NCI-H1694 treated with DMSO at 0.1 percent for 48 hours (cell line): ENCODE measurements at regions not wholly inside any gene's neighbourhood (a gene's known extent, or its start where the extent isn't known, plus 50 kb on each side); places are given as distances from the start of the nearest gene placed in this dataset.
"Not testable (repeated sequence)": the region's sequence is repeated elsewhere in the genome, so short reads cannot be mapped to it uniquely, and the experiment has no call there.

Experiments used
- DNase-seq: peaks from one replicate; lab custom pipeline; 2025; lab: John Stamatoyannopoulos, UW

- not testable (repeated sequence) for DNase-seq
Observed at GRCh38 chr14:48260394-48261295, 585.2 kb upstream of the MDGA2 start.

DNA sequence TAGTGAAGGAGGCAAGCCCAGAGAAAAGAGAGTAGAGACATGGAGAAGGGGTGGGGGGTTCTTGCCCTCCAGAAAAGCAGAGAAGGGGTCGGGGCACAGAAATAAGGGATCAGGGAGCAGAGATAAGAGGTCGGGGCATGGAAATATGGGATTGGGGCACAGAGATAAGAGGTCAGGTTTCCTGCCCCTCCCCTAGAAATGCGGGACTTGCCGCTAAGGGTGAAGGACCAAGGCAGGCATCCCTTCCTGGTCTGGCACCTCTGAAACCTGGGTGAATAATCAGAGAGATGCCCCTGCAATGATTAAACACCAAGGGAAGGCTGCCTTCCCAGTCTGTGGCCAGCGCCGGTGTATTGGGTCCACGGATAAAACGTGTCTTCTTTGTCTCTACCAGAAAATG lies 584.5 kb upstream of the MDGA2 start:
- not testable (repeated sequence) for DNase-seq

GRCh38 chr14:48259232-48259631 lies 583.8 kb upstream of the MDGA2 start:
- DNase-seq: not testable (repeated sequence)

DNA sequence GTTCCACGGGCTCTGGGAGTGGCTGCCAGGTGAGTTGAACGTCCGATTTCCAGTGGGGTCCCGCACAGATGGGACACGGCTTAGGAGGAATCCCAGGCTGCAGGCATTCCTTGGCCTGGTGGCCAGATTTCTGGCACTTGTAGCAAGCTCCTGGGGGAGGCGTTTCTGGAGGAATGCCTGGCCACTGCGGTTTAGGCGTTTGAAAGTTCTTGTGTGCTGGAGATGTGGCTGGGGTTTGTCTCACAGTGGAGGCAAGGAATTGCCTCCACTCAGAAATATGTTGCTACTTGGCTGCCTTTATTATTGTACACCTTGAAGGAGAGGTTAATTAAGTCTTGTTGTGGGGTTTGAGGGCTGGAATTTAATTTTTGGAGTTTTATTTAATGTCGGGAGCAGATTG lies 583.3 kb upstream of the MDGA2 start:
- DNase-seq: not testable (repeated sequence)

GRCh38 chr14:48253020-48253419 lies 577.6 kb upstream of the MDGA2 start:
- no peak for DNase-seq

GRCh38 chr14:48251290-48251689 lies 575.9 kb upstream of the MDGA2 start:
- DNase-seq: no peak

DNA sequence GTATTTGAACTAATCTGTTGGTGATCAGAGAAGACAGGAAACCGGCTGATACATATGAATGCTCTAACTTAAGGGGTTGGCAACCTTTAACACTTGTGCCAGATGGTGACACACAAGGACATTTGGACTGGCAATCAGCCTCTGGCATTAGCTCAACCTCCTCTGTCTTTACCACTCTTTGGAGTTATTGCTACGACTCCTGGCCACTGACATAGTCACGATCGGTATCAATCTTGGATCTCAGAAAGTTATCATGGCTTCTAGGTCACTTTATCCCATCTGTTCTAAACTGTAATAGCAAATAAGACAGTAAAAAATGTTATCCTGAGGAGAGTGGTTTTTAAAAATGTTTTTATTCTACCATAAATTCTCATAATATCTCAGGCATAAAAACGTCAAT lies 575.2 kb upstream of the MDGA2 start:
- no peak for DNase-seq

GRCh38 chr14:48247977-48248376 lies 572.6 kb upstream of the MDGA2 start:
- DNase-seq: no peak

DNA sequence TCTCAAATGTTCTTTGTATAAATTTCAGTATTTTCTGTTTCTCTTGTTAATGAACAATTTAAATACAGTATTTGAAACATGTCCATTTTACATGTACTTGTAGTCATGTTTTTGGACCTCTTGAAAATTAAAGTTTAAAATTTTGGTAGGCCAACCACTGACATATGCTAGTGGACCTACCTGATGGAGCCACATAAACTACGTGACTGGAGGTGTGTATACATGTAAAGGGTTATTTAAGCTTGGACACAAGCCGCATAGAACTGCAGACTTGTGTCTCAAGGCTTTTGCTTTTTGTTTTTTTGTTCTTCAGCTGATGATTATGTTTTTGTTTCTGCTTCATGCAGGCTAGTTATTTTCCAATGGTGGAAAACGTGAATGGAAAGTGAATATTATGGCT lies 568.5 kb upstream of the MDGA2 start:
- DNase-seq: no peak

DNA sequence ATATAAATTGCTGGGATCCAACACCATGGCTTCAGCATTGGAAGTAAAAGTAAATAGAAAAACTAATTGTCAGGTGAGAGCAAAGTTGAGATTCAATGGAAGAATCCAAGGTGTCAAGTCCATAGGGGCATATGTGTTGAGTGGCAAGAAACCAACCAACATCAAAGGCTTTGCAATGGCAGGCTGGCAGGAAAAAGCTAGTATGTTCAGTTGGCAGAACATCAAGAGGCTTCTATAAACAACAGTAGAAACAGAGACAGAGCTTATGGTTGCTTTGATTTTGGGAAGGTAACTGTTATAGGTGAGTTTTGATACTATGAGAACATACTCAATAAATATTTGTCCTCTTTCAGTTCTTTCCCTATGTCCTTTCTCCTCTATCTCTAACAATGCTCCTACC lies 553.7 kb upstream of the MDGA2 start:
- DNase-seq: no peak

DNA sequence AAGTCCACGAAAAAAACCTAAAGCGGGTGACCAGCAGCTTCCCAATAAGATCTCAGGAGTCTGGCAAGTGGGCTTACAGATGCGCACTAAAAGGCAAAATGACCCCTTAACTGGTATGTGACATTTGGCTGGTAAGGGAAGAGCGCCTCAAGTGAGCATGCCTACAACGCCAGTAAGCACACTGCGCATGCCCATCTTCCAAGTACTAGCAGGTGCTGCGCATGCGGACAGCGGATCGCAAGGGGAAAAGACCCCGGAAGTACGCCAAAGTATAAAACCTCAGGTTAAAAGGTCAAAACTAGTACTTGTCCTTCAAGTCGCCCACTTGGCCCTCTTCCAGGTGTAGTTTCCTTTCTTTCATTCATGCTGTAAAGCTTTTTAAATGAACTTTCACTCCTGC lies 518.5 kb upstream of the MDGA2 start:
- no peak for DNase-seq

GRCh38 chr14:48149624-48150023 lies 474.2 kb upstream of the MDGA2 start:
- not testable (repeated sequence) for DNase-seq

- no peak for DNase-seq
Observed at GRCh38 chr14:48140804-48141203, 465.4 kb upstream of the MDGA2 start.

GRCh38 chr14:48129472-48129871 lies 454.1 kb upstream of the MDGA2 start:
- DNase-seq: no peak

DNA sequence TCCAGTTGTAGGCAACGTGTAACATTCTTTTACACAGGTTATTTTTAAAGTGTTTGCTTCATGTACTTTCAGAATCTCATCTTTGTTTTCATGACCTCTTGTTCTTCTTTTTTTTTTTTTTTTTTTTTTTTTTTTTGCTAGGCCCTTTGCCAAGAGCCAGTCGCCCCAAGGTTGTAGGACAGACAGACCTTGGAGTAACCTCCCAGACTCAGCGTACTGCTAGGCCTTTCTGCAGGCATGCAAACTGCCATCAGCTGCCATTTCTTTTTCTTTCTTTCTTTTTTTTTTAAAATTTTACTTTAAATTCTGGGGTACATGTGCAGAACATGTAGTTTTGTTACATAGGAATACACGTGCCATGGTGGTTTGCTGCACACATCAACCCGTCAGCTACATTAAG lies 452.3 kb upstream of the MDGA2 start:
- DNase-seq: no peak

GRCh38 chr14:48125654-48126053 lies 450.2 kb upstream of the MDGA2 start:
- no peak for DNase-seq

GRCh38 chr14:48113713-48114112 lies 438.3 kb upstream of the MDGA2 start:
- DNase-seq: no peak

DNA sequence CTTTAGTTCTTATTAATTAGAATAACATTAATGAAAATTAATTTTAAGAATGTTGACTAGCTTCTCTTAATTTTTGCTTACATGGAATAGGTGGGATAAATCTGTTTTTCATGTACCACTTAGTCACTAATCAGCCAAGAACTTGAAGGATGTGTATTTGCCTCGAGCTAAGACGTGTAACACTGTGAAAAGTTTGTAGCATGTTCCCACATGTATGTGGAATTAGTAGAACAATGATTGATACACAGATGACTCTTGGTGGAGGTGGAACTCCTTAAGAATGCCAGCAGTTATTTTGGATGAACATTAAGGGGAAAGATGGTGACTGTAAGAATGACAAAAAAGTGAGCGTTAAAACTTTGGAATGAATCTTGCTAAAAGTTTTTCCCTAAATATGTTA lies 435.7 kb upstream of the MDGA2 start:
- DNase-seq: no peak

- no peak for DNase-seq
Observed at GRCh38 chr14:48107646-48108045, 432.2 kb upstream of the MDGA2 start.

- no peak for DNase-seq
Observed at GRCh38 chr14:48096897-48097296, 421.5 kb upstream of the MDGA2 start.

- DNase-seq: no peak
Observed at GRCh38 chr14:48086516-48086915, 411.1 kb upstream of the MDGA2 start.

GRCh38 chr14:48075487-48075886 lies 400.1 kb upstream of the MDGA2 start:
- no peak for DNase-seq

DNA sequence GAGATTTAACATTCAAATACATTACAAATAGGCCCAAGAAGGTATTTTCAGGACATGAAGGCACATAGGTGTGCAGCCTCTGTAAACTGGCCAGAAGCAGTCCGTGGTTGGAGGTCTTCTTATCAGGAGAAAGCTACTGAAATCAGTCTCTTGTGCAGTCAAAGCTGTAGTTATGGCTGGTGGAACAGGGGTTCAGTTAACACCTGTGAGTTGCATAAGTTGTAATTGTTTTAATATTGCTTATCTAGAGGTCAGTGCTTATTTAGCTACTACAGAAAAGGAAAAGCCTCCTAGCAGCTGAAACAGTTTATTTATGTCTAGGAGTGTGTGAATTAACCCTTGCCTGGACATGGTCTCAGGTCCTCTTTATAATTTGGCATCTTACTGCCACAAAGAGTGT lies 377.6 kb upstream of the MDGA2 start:
- no peak for DNase-seq

DNA sequence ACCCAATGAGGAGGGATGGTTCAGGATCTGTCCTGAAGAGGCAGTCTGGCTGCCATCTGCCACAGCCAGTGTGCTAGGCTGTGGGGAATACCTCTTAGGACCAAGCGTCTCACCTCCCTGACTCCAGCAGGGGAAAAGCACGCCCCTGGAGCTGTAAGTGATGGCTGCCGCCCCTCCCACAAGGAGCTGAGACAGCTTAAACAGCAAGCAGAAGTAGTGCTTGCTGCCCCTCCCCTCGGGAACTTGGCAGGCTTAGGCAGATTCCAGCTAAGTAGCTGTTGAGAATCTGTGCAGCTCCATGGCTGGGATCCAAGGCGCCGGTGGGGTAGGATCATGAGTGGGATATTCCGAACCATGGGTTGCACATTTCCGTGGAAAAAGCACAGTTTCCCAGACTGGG lies 360.4 kb upstream of the MDGA2 start:
- no peak for DNase-seq
